GM18498 (cell line): ENCODE measurements at regions not wholly inside any gene's neighbourhood (a gene's known extent, or its start where the extent isn't known, plus 50 kb on each side); places are given as distances from the start of the nearest gene placed in this dataset.
"Not testable (repeated sequence)": the region's sequence is repeated elsewhere in the genome, so short reads cannot be mapped to it uniquely, and the experiment has no call there.

ENCODE experiments used
- ATAC-seq: cut with Tn5 transposase; IDR thresholded peaks from one replicate; pipeline ENCODE4 v1.9.1; 2021; ENCODE audit warnings: mild to moderate bottlenecking, moderate library complexity; ENCODE audit not compliant: unreplicated experiment

- no peak for ATAC-seq
Measured at GRCh38 chr3:170814822-170815221, 55.2 kb downstream of the RPL22L1 start.

GRCh38 chr3:170813266-170813665 is 56.7 kb downstream of the RPL22L1 start:
- ATAC-seq: no peak

GRCh38 chr3:170811928-170812591 is 57.9 kb downstream of the RPL22L1 start:
- ATAC-seq: peak; percentile 77

- ATAC-seq: no peak
Measured at GRCh38 chr3:170811515-170811914, 58.5 kb downstream of the RPL22L1 start.

GRCh38 chr3:170809975-170810357 is 60.0 kb downstream of the RPL22L1 start:
- ATAC-seq: no peak

- ATAC-seq: no peak
Measured at GRCh38 chr3:170809007-170809974, 60.7 kb downstream of the RPL22L1 start.

- no peak for ATAC-seq
Measured at GRCh38 chr3:170808041-170808440, 62.0 kb downstream of the RPL22L1 start.

- ATAC-seq: no peak
Measured at GRCh38 chr3:170806676-170807075, 63.3 kb downstream of the RPL22L1 start.

GRCh38 chr3:170806141-170806540 is 63.9 kb downstream of the RPL22L1 start:
- ATAC-seq: no peak

- not testable (repeated sequence) for ATAC-seq
Measured at GRCh38 chr3:170805296-170805695, 64.7 kb downstream of the RPL22L1 start.

- ATAC-seq: not testable (repeated sequence)
Measured at GRCh38 chr3:170804634-170805033, 65.4 kb downstream of the RPL22L1 start.

- no peak for ATAC-seq
Measured at GRCh38 chr3:170804078-170804477, 65.9 kb downstream of the RPL22L1 start.

GRCh38 chr3:170802164-170803151 is 67.5 kb downstream of the RPL22L1 start:
- ATAC-seq: no peak

- no peak for ATAC-seq
Measured at GRCh38 chr3:170801597-170801996, 68.4 kb downstream of the RPL22L1 start.

- not testable (repeated sequence) for ATAC-seq
Measured at GRCh38 chr3:170800275-170800674, 69.7 kb downstream of the RPL22L1 start.

- no peak for ATAC-seq
Measured at GRCh38 chr3:170799009-170799408, 71.0 kb downstream of the RPL22L1 start.

GRCh38 chr3:170797685-170798084 is 72.3 kb downstream of the RPL22L1 start:
- ATAC-seq: no peak

GRCh38 chr3:170792471-170792870 is 77.5 kb downstream of the RPL22L1 start:
- ATAC-seq: no peak

- no peak for ATAC-seq
Measured at GRCh38 chr3:170790647-170791046, 79.3 kb downstream of the RPL22L1 start.

GRCh38 chr3:170787464-170787863 is 82.5 kb downstream of the RPL22L1 start:
- ATAC-seq: no peak

- no peak for ATAC-seq
Measured at GRCh38 chr3:170785454-170785853, 84.5 kb downstream of the RPL22L1 start.
